ENCODE measurements at regions not wholly inside any gene's neighbourhood (a gene's known extent, or its start where the extent isn't known, plus 50 kb on each side); places are given as distances from the start of the nearest gene placed in this dataset.

DNA sequence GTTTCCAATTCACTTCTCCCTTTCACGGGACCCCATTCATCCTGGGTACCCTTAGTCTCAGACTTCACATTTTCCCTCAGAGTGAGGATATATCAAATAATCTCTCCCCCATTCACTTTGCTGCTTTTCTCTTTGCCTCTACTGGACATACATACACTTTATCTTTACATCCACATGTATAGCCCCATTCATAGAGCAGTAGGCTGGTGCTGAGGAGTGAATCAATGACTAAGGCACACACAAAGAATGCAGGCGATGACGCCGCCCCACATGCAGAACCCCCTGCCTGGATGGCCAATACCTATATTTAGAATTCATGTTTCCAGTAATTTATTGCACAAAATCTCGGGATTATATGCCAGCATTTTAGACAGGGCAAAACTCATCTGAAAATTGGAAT lies 554.3 kb upstream of the TENM3 start:
- no peak overlapping the region for H3K9ac ChIP-seq (ENCODE audit: low read depth, low read length)
- H3K4me2 ChIP-seq (ENCODE audit: insufficient read depth, low read length) = no peak overlapping the region
- H3K9me3 ChIP-seq (ENCODE audit: insufficient read depth, low read length, severe bottlenecking) = no peaks in the 10 kb centered on the region
- H2AFZ ChIP-seq (ENCODE audit: low read depth, low read length) = no peak overlapping the region
- DNase-seq (no peak), ATAC-seq (ENCODE audit: insufficient read depth, low read depth) (no peak)
- no peak overlapping the region for H3K4me3 ChIP-seq (ENCODE audit: low read depth in 1 of 2, low read length in 2 of 2)
- TF ChIP-seq, protein P1, sequence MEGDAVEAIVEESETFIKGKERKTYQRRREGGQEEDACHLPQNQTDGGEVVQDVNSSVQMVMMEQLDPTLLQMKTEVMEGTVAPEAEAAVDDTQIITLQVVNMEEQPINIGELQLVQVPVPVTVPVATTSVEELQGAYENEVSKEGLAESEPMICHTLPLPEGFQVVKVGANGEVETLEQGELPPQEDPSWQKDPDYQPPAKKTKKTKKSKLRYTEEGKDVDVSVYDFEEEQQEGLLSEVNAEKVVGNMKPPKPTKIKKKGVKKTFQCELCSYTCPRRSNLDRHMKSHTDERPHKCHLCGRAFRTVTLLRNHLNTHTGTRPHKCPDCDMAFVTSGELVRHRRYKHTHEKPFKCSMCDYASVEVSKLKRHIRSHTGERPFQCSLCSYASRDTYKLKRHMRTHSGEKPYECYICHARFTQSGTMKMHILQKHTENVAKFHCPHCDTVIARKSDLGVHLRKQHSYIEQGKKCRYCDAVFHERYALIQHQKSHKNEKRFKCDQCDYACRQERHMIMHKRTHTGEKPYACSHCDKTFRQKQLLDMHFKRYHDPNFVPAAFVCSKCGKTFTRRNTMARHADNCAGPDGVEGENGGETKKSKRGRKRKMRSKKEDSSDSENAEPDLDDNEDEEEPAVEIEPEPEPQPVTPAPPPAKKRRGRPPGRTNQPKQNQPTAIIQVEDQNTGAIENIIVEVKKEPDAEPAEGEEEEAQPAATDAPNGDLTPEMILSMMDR (IDR thresholded peaks at IDR 0.05; ENCODE audit: borderline replicate concordance, extremely low read depth, low read length, poor library complexity, severe bottlenecking) = no peak
- no peak for TF ChIP-seq EZH2 (IDR thresholded peaks at IDR 0.05; ENCODE audit: borderline replicate concordance, low read depth, low read length, severe bottlenecking)
- H3K36me3 ChIP-seq (ENCODE audit: insufficient read depth, low read length) = no peaks in the 10 kb centered on the region
- no peaks in the 10 kb centered on the region for H4K20me1 ChIP-seq (ENCODE audit: insufficient read depth, low read length)
- no peaks in the 10 kb centered on the region for H3K27me3 ChIP-seq (ENCODE audit: insufficient read depth, low read length, poor library complexity)
- no peaks in the 10 kb centered on the region for H3K79me2 ChIP-seq (ENCODE audit: insufficient read depth, low read length)
- no peaks in the 10 kb centered on the region for H3K4me1 ChIP-seq (ENCODE audit: insufficient read depth, low read length)
- H3K27ac ChIP-seq (ENCODE audit: low read length) = no peak overlapping the region

- Histone ChIP-seq H3K4me3 (ENCODE audit: low read depth in 1 of 2, low read length in 2 of 2) (no peak overlapping the region), H3K27me3 (ENCODE audit: insufficient read depth, low read length, poor library complexity) (no peaks in the 10 kb centered on the region), H2AFZ (ENCODE audit: low read depth, low read length) (no peak overlapping the region), H3K9me3 (ENCODE audit: insufficient read depth, low read length, severe bottlenecking) (no peaks in the 10 kb centered on the region), H3K9ac (ENCODE audit: low read depth, low read length) (no peak overlapping the region), H3K36me3 (ENCODE audit: insufficient read depth, low read length) (no peaks in the 10 kb centered on the region), H3K79me2 (ENCODE audit: insufficient read depth, low read length) (no peaks in the 10 kb centered on the region), H3K4me2 (ENCODE audit: insufficient read depth, low read length) (no peak overlapping the region), H3K27ac (ENCODE audit: low read length) (no peak overlapping the region), H3K4me1 (ENCODE audit: insufficient read depth, low read length) (no peaks in the 10 kb centered on the region), H4K20me1 (ENCODE audit: insufficient read depth, low read length) (no peaks in the 10 kb centered on the region)
- ATAC-seq (ENCODE audit: insufficient read depth, low read depth) (no peak), DNase-seq (no peak)
- TF ChIP-seq EZH2 (IDR thresholded peaks at IDR 0.05; ENCODE audit: borderline replicate concordance, low read depth, low read length, severe bottlenecking) = no peak
- TF ChIP-seq, protein P1 (IDR thresholded peaks at IDR 0.05; ENCODE audit: borderline replicate concordance, extremely low read depth, low read length, poor library complexity, severe bottlenecking) = no peak
Observed at GRCh38 chr4:181690498-181690897, 552.7 kb upstream of the TENM3 start.

DNA sequence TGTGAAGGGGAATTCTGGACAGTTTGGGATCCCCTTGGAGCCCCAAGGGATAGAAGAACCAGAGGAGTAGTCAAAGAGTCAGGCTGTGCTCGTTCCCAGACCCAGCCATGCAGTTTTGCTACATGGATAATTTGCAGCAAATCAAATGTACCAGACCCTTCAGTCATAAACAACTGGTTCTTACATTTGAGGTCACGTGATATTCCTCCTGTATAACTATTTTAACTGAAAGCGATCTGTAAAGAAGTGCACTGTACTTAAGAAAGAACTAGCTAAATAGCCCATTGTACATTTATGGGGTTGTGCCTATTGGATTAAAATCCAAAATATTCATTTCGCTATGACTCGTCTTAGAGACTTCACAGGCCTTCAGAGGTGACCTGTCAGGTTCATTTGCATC lies 550.2 kb upstream of the TENM3 start:
- no peak overlapping the region for H2AFZ ChIP-seq (ENCODE audit: low read depth, low read length)
- H3K79me2 ChIP-seq (ENCODE audit: insufficient read depth, low read length) = no peaks in the 10 kb centered on the region
- H3K9ac ChIP-seq (ENCODE audit: low read depth, low read length) = no peak overlapping the region
- H3K4me1 ChIP-seq (ENCODE audit: insufficient read depth, low read length) = no peaks in the 10 kb centered on the region
- H3K27ac ChIP-seq (ENCODE audit: low read length) = no peak overlapping the region
- TF ChIP-seq EZH2 (IDR thresholded peaks at IDR 0.05; ENCODE audit: borderline replicate concordance, low read depth, low read length, severe bottlenecking) = no peak
- TF ChIP-seq, protein P1 (IDR thresholded peaks at IDR 0.05; ENCODE audit: borderline replicate concordance, extremely low read depth, low read length, poor library complexity, severe bottlenecking) = no peak
- H4K20me1 ChIP-seq (ENCODE audit: insufficient read depth, low read length) = no peaks in the 10 kb centered on the region
- H3K36me3 ChIP-seq (ENCODE audit: insufficient read depth, low read length) = no peaks in the 10 kb centered on the region
- no peaks in the 10 kb centered on the region for H3K27me3 ChIP-seq (ENCODE audit: insufficient read depth, low read length, poor library complexity)
- H3K9me3 ChIP-seq (ENCODE audit: insufficient read depth, low read length, severe bottlenecking) = no peaks in the 10 kb centered on the region
- H3K4me3 ChIP-seq (ENCODE audit: low read depth in 1 of 2, low read length in 2 of 2) = no peak overlapping the region
- DNase-seq = no peak
- no peak for ATAC-seq (ENCODE audit: insufficient read depth, low read depth)
- no peak overlapping the region for H3K4me2 ChIP-seq (ENCODE audit: insufficient read depth, low read length)

DNA sequence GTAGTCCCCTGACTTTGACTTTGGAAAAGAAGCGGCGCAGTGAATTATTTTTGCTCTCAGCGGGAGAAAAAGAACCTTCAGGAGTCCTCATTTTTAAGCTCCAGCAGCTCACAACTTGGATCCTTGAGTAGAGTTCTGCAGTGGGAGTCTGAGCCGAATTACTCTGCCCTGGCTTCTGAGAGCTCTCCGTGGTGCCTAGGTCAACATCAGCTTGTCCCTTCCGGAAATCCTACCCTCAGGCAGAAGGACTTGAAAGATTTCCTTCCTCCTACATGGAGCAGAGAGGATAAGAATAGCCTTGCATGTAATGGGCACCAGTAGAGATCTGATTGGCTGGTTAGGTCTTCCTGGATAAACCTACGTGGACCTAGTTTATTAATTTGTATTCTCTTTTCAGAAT lies 549.7 kb upstream of the TENM3 start:
- no peaks in the 10 kb centered on the region for H3K79me2 ChIP-seq (ENCODE audit: insufficient read depth, low read length)
- no peaks in the 10 kb centered on the region for H3K9me3 ChIP-seq (ENCODE audit: insufficient read depth, low read length, severe bottlenecking)
- H3K27me3 ChIP-seq (ENCODE audit: insufficient read depth, low read length, poor library complexity) = no peaks in the 10 kb centered on the region
- TF ChIP-seq EZH2 (IDR thresholded peaks at IDR 0.05; ENCODE audit: borderline replicate concordance, low read depth, low read length, severe bottlenecking) = no peak
- TF ChIP-seq, protein P1 (IDR thresholded peaks at IDR 0.05; ENCODE audit: borderline replicate concordance, extremely low read depth, low read length, poor library complexity, severe bottlenecking) = no peak
- H3K9ac ChIP-seq (ENCODE audit: low read depth, low read length) = no peak overlapping the region
- H3K36me3 ChIP-seq (ENCODE audit: insufficient read depth, low read length) = no peaks in the 10 kb centered on the region
- H4K20me1 ChIP-seq (ENCODE audit: insufficient read depth, low read length) = no peaks in the 10 kb centered on the region
- H3K4me2 ChIP-seq (ENCODE audit: insufficient read depth, low read length) = no peak overlapping the region
- no peak for ATAC-seq (ENCODE audit: insufficient read depth, low read depth)
- no peak for DNase-seq
- H3K4me1 ChIP-seq (ENCODE audit: insufficient read depth, low read length) = no peaks in the 10 kb centered on the region
- H3K4me3 ChIP-seq (ENCODE audit: low read depth in 1 of 2, low read length in 2 of 2) = no peak overlapping the region
- no peak overlapping the region for H2AFZ ChIP-seq (ENCODE audit: low read depth, low read length)
- H3K27ac ChIP-seq (ENCODE audit: low read length) = no peak overlapping the region
